OCI-LY7 (cell line): ENCODE measurements at regions not wholly inside any gene's neighbourhood (a gene's known extent, or its start where the extent isn't known, plus 50 kb on each side); places are given as distances from the start of the nearest gene placed in this dataset.

Experiments
- BruUV-seq: library from RNA; stranded (reverse); fragments of 400-500 nt; replicated peaks from 2 replicates; lab custom pipeline; 2021; lab: Mats Ljungman, UMichigan
- CTCF ChIA-PET: fragments of 300-600 bp; sonication (Branson Sonifier 250); formaldehyde crosslinking; loops from one replicate; lab custom pipeline; 2022; ENCODE audit warnings: antibody characterized with exemption; ENCODE audit not compliant: unreplicated experiment; lab: Charles Lee
- POLR2A ChIA-PET: fragments of 300-600 bp; sonication (Branson Sonifier 250); formaldehyde crosslinking; loops from one replicate; lab custom pipeline; 2022; ENCODE audit warnings: antibody characterized with exemption; lab: Charles Lee
- DNase-seq: peaks from one replicate; pipeline ENCODE4 v3.0.0-alpha.2; 2015; ENCODE audit warnings: low spot score
- H2AFZ ChIP-seq: fragments of 200-600 bp; sonication (generic), shearing (Covaris generic); 2 replicates; pipeline ENCODE4 v1.6.1; 2014; ENCODE audit warnings: mild to moderate bottlenecking, antibody characterized with exemption, low read length, moderate library complexity
- H3K27ac ChIP-seq: fragments of 200-600 bp; sonication (generic); 2 replicates; pipeline ENCODE4 v1.5.1; 2014; ENCODE audit warnings: mixed run types, low read depth, mild to moderate bottlenecking, moderate library complexity, low read length, inconsistent platforms; ENCODE audit not compliant: poor library complexity, severe bottlenecking
- H3K36me3 ChIP-seq: fragments of 200-600 bp; sonication (generic); 2 replicates; pipeline ENCODE4 v1.6.1; 2014; ENCODE audit warnings: mild to moderate bottlenecking, antibody characterized with exemption, low read length, moderate library complexity, mixed read lengths; ENCODE audit not compliant: insufficient read depth
- H3K4me1 ChIP-seq: fragments of 200-600 bp; sonication (generic); 2 replicates; pipeline ENCODE4 v1.5.1; 2014; ENCODE audit warnings: mild to moderate bottlenecking, low read length; ENCODE audit not compliant: insufficient read depth, poor library complexity, severe bottlenecking
- H3K4me2 ChIP-seq: fragments of 200-600 bp; sonication (generic); 2 replicates; pipeline ENCODE4 v1.6.1; 2014; ENCODE audit warnings: mild to moderate bottlenecking, low read length
- H3K4me3 ChIP-seq: fragments of 200-600 bp; sonication (generic); 2 replicates; pipeline ENCODE4 v1.5.1; 2014; ENCODE audit warnings: mild to moderate bottlenecking, low read depth, low read length; ENCODE audit not compliant: poor library complexity, severe bottlenecking
- H3K79me2 ChIP-seq: fragments of 200-600 bp; sonication (generic); 2 replicates; pipeline ENCODE4 v1.6.1; 2016; ENCODE audit warnings: low read depth, mild to moderate bottlenecking, low read length, moderate library complexity, mixed read lengths; ENCODE audit not compliant: insufficient read depth
- H3K9me2 ChIP-seq: fragments of 200-600 bp; sonication (generic); 2 replicates; pipeline ENCODE4 v1.6.1; 2016; ENCODE audit warnings: mild to moderate bottlenecking, low read length, mixed read lengths; ENCODE audit not compliant: insufficient read depth
- H3K9me3 ChIP-seq: fragments of 200-600 bp; sonication (generic); 2 replicates; pipeline ENCODE4 v1.6.1; 2014; ENCODE audit warnings: mild to moderate bottlenecking, mixed run types, low read length, mixed read lengths
- H4K20me1 ChIP-seq: fragments of 200-600 bp; sonication (generic); 2 replicates; pipeline ENCODE4 v1.6.1; 2014; ENCODE audit warnings: mild to moderate bottlenecking, antibody characterized with exemption, low read length, moderate library complexity, mixed read lengths; ENCODE audit not compliant: insufficient read depth
- CTCF ChIP-seq: fragments of 200-600 bp; sonication (generic); conservative IDR thresholded peaks from 2 replicates; pipeline ENCODE4 v1.5.1; 2014; ENCODE audit warnings: mild to moderate bottlenecking, antibody characterized with exemption, low read length, moderate library complexity, mixed read lengths
- EZH2phosphoT487 ChIP-seq: fragments of 200-600 bp; sonication (generic); IDR thresholded peaks from 2 replicates; pipeline ENCODE4 v1.6.1; 2018; ENCODE audit warnings: low read depth, borderline replicate concordance, mild to moderate bottlenecking, mixed run types, antibody characterized with exemption, low read length, moderate library complexity, mixed read lengths
- intact Hi-C: fragments of 100-400 bp; cut with micrococcal nuclease; formaldehyde crosslinking; loops from one replicate; pipeline ENCODE4 v1.10.0; 2022; ENCODE audit not compliant: unreplicated experiment

GRCh38 chr10:21095494-21096055 is 198.5 kb upstream of the NEBL start:
- no peak overlapping the region for H2AFZ ChIP-seq
- intact Hi-C loops = no loop called here
- DNase-seq = no peak
- H4K20me1 ChIP-seq = no peaks in the 10 kb centered on the region
- no peaks in the 10 kb centered on the region for H3K36me3 ChIP-seq
- no peaks in the 10 kb centered on the region for H3K4me1 ChIP-seq
- H3K27ac ChIP-seq = no peak overlapping the region
- no peaks in the 10 kb centered on the region for H3K9me3 ChIP-seq
- no peak for TF ChIP-seq CTCF
- no peak for TF ChIP-seq EZH2phosphoT487
- ChIA-PET CTCF (no interaction called here), POLR2A (interaction anchor here (0.6 to 0.9 kb wide), 4 partner anchors 8 to 941 kb away, joined by 3 read pairs; no protein-coding TSS in a partner anchor)
- no peak overlapping the region for H3K4me2 ChIP-seq
- no peaks in the 10 kb centered on the region for H3K9me2 ChIP-seq
- H3K4me3 ChIP-seq = no peak overlapping the region
- no TSS peak for BruUV-seq
- no peaks in the 10 kb centered on the region for H3K79me2 ChIP-seq

- Histone ChIP-seq H3K4me3 (no peak overlapping the region), H3K4me2 (no peak overlapping the region), H4K20me1 (no peaks in the 10 kb centered on the region), H3K9me2 (no peaks in the 10 kb centered on the region), H3K9me3 (no peaks in the 10 kb centered on the region), H3K27ac (no peak overlapping the region), H3K4me1 (no peaks in the 10 kb centered on the region), H3K36me3 (no peaks in the 10 kb centered on the region), H2AFZ (no peak overlapping the region), H3K79me2 (no peaks in the 10 kb centered on the region)
- no peak for DNase-seq
- TF ChIP-seq CTCF (no peak), EZH2phosphoT487 (no peak)
- POLR2A ChIA-PET = interaction anchor here (0.6 to 0.9 kb wide), 3 partner anchors 8 to 86 kb away, joined by 3 read pairs; no protein-coding TSS in a partner anchor
- CTCF ChIA-PET = no interaction called here
- no TSS peak for BruUV-seq
- intact Hi-C loops = no loop called here
These were observed 198.0 kb upstream of the NEBL start for GRCh38 chr10:21095073-21095472.
